ENCODE measurements at regions not wholly inside any gene's neighbourhood (a gene's known extent, or its start where the extent isn't known, plus 50 kb on each side); places are given as distances from the start of the nearest gene placed in this dataset.

DNA sequence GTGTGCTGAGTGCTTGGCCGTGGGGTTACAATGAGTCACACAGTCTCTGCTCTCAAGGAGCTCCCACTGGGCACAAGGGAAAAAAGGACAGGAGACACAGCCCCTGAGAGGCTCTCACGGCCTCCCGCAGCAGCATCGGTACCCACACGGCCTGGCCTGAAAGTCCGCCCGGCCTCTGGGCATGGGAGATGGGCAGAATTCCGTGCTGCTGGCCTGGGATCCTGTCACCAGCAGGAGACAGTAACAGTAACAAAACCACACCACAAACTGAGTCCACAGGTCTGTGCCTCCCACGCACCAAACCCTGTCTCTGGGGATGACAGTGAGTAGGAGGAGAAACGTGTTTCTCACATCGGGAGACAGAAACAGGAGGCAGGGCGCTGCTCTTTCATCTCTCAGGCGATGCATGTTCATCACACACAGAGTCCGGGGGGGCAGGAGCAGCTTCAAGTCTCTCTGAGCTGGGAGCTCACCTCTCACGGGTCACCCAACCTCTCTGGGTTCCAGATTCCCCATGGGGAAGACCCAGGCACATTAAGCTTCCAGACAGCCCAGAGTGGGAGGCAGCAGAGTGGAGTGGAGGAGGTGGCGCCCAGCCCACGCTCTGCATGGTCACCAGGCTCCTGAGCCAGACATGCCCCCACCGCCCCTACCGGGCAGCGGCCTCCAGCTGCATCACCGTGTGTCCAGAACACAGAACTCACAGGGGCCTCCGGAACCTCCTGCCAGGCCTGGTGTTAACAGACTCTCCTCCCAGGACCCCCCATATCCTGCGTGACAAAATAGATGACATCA lies 124.7 kb upstream of the VSTM2B start:
- Mint-ChIP-seq H3K9me3 (ENCODE audit: low read depth) (no peaks in the 10 kb centered on the region), H3K4me1 (ENCODE audit: low read depth) (peaks cover 2% of the 10 kb centered on the region), H3K4me3 (ENCODE audit: low read depth) (no peak overlapping the region), H3K36me3 (ENCODE audit: insufficient read depth) (no peaks in the 10 kb centered on the region), H3K27me3 (peaks cover 28% of the 10 kb centered on the region), H3K27ac (no peak overlapping the region)
- no peak for DNase-seq (ENCODE audit: low spot score, unreplicated experiment)
- no peak for TF ChIP-seq CTCF (IDR thresholded peaks at IDR 0.05; ENCODE audit: unreplicated experiment)

- Mint-ChIP-seq H3K4me3 (ENCODE audit: low read depth) (no peak overlapping the region), H3K4me1 (ENCODE audit: low read depth) (peaks cover 2% of the 10 kb centered on the region), H3K27ac (no peak overlapping the region), H3K36me3 (ENCODE audit: insufficient read depth) (no peaks in the 10 kb centered on the region), H3K9me3 (ENCODE audit: low read depth) (no peaks in the 10 kb centered on the region), H3K27me3 (peaks cover 31% of the 10 kb centered on the region)
- TF ChIP-seq CTCF (IDR thresholded peaks at IDR 0.05; ENCODE audit: unreplicated experiment) = no peak
- no peak for DNase-seq (ENCODE audit: low spot score, unreplicated experiment)
Measured at GRCh38 chr19:29401712-29402421, 123.9 kb upstream of the VSTM2B start.

DNA sequence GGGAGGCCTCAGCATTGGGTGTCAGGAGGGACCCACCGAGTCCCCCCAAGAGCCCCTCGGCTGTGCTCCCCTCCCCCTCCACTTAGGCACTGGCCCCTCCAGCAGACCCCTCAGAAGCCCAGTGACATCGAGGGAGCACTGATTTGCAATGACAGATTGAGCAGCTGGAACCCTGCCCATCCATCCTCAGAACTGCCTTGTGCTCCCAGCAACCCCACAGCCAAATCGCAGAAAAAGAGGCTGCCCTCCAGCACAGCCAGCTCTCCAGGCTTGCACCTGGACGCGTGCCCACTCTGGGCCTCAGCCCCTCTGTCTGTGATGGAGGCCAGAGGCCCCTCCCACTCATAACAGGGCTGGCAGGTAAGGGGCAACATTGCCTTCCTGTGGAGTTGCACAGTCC lies 123.2 kb upstream of the VSTM2B start:
- H3K27me3 Mint-ChIP-seq = peaks cover 34% of the 10 kb centered on the region

GRCh38 chr19:29404015-29404414 lies 121.8 kb upstream of the VSTM2B start:
- H3K4me3 Mint-ChIP-seq (ENCODE audit: low read depth) = no peak overlapping the region
- no peak for TF ChIP-seq CTCF (IDR thresholded peaks at IDR 0.05; ENCODE audit: unreplicated experiment)
- H3K9me3 Mint-ChIP-seq (ENCODE audit: low read depth) = no peaks in the 10 kb centered on the region
- peaks cover 34% of the 10 kb centered on the region for H3K27me3 Mint-ChIP-seq
- peaks cover 2% of the 10 kb centered on the region for H3K4me1 Mint-ChIP-seq (ENCODE audit: low read depth)
- no peaks in the 10 kb centered on the region for H3K36me3 Mint-ChIP-seq (ENCODE audit: insufficient read depth)
- no peak for DNase-seq (ENCODE audit: low spot score, unreplicated experiment)
- no peak overlapping the region for H3K27ac Mint-ChIP-seq

More for the DNA sequence above, 123.2 kb upstream of the VSTM2B start:
- TF ChIP-seq CTCF (IDR thresholded peaks at IDR 0.05; ENCODE audit: unreplicated experiment) = no peak
- Mint-ChIP-seq H3K9me3 (ENCODE audit: low read depth) (no peaks in the 10 kb centered on the region), H3K27ac (no peak overlapping the region), H3K4me3 (ENCODE audit: low read depth) (no peak overlapping the region), H3K4me1 (ENCODE audit: low read depth) (peaks cover 2% of the 10 kb centered on the region), H3K36me3 (ENCODE audit: insufficient read depth) (no peaks in the 10 kb centered on the region)
- DNase-seq (ENCODE audit: low spot score, unreplicated experiment) = no peak

GRCh38 chr19:29404951-29405727 lies 120.7 kb upstream of the VSTM2B start:
- Mint-ChIP-seq H3K27me3 (peaks cover 23% of the 10 kb centered on the region), H3K36me3 (ENCODE audit: insufficient read depth) (no peaks in the 10 kb centered on the region), H3K4me1 (ENCODE audit: low read depth) (peaks cover 2% of the 10 kb centered on the region), H3K4me3 (ENCODE audit: low read depth) (no peak overlapping the region), H3K27ac (peak overlapping the region; percentile 55), H3K9me3 (ENCODE audit: low read depth) (no peaks in the 10 kb centered on the region)
- peak; percentile 19 for DNase-seq (ENCODE audit: low spot score, unreplicated experiment)
- TF ChIP-seq CTCF (IDR thresholded peaks at IDR 0.05; ENCODE audit: unreplicated experiment) = no peak
